ENCODE measurements at regions not wholly inside any gene's neighbourhood (a gene's known extent, or its start where the extent isn't known, plus 50 kb on each side); places are given as distances from the start of the nearest gene placed in this dataset.

- TF ChIP-seq CTCF (IDR thresholded peaks at IDR 0.05): no peak
- no peak for TF ChIP-seq POLR2A (IDR thresholded peaks at IDR 0.05)
Observed at GRCh38 chr3:95673215-95673614, 1141.2 kb upstream of the EPHA6 start.

All from stomach (tissue), 4 donors.